Left ventricle myocardium inferior (tissue), 1 donor: ENCODE measurements at regions not wholly inside any gene's neighbourhood (a gene's known extent, or its start where the extent isn't known, plus 50 kb on each side); places are given as distances from the start of the nearest gene placed in this dataset.

Source experiments
- DNase-seq: peaks from one replicate; pipeline ENCODE4 v3.0.0-alpha.2; 2020
- H3K27ac ChIP-seq: fragments of 200-600 bp; replicated peaks from 2 replicates; pipeline ENCODE4 v1.8.0; 2021
- H3K27me3 ChIP-seq: fragments of 200-600 bp; 2 replicates; pipeline ENCODE4 v1.8.0; 2021; ENCODE audit warnings: low read depth
- H3K36me3 ChIP-seq: fragments of 200-600 bp; 2 replicates; pipeline ENCODE4 v1.8.0; 2021
- H3K4me1 ChIP-seq: fragments of 200-600 bp; 2 replicates; pipeline ENCODE4 v1.8.0; 2021
- H3K4me3 ChIP-seq: fragments of 200-600 bp; 2 replicates; pipeline ENCODE4 v1.8.0; 2021; ENCODE audit warnings: mild to moderate bottlenecking, moderate library complexity
- H3K9me3 ChIP-seq: fragments of 200-600 bp; replicated peaks from 2 replicates; pipeline ENCODE4 v1.8.0; 2021
- intact Hi-C: fragments of 100-400 bp; cut with micrococcal nuclease; formaldehyde crosslinking; loops from one replicate; pipeline ENCODE4 v1.11.0; 2022
- TF ChIP-seq, protein P1 (sequence below): fragments of 200-600 bp; IDR thresholded peaks from 2 replicates; pipeline ENCODE4 v1.8.0; 2021; ENCODE audit warnings: antibody characterized with exemption, mild to moderate bottlenecking, borderline replicate concordance
- donor health status: DM: no; HTN: yes; CAD: no; lungs with severe emphysema.

DNA sequence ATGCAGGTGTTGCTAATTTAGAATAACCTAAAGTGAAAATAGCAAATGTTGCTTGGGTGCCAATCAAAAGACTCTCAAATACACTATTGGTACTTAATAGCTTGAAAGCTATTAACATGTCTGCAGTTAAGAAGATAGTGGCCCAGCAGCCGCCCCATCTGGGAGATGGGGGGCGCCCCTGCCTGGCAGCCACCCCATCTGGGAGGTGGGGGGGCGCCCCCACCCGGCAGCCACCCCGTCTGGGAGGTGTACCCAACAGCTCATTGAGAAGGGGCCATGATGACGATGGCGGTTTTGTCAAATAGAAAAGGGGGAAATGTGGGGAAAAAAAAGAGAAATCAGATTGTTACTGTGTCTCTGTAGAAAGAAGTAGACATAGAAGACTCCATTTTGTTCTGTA is 923.1 kb upstream of the MDGA2 start:
- H3K4me1 ChIP-seq = no peaks in the 10 kb centered on the region
- H3K4me3 ChIP-seq = no peak overlapping the region
- TF ChIP-seq, protein P1, sequence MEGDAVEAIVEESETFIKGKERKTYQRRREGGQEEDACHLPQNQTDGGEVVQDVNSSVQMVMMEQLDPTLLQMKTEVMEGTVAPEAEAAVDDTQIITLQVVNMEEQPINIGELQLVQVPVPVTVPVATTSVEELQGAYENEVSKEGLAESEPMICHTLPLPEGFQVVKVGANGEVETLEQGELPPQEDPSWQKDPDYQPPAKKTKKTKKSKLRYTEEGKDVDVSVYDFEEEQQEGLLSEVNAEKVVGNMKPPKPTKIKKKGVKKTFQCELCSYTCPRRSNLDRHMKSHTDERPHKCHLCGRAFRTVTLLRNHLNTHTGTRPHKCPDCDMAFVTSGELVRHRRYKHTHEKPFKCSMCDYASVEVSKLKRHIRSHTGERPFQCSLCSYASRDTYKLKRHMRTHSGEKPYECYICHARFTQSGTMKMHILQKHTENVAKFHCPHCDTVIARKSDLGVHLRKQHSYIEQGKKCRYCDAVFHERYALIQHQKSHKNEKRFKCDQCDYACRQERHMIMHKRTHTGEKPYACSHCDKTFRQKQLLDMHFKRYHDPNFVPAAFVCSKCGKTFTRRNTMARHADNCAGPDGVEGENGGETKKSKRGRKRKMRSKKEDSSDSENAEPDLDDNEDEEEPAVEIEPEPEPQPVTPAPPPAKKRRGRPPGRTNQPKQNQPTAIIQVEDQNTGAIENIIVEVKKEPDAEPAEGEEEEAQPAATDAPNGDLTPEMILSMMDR = no peak
- H3K27me3 ChIP-seq = no peaks in the 10 kb centered on the region
- no peaks in the 10 kb centered on the region for H3K36me3 ChIP-seq
- intact Hi-C loops = no loop called here
- no peak overlapping the region for H3K27ac ChIP-seq
- no peak for DNase-seq
- peaks cover 4% of the 10 kb centered on the region for H3K9me3 ChIP-seq

DNA sequence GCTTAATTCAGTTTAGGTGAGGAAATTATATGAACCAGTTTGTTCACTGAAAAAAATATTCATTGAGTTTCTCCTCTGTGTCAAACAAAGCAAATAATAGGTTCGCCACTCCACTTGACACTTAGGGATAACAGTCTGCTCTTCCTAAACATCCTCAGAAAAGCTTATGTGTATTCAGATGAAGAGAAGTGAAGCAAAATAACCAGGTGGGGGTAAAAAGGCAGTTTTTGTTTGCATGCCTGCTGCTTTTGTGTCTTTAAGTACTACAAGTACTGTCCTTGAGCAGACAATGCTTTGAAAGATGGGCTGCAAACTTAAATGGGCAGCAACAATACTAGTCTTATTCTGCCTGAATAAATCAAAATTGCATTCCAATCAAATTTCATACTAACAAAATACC is 910.7 kb upstream of the MDGA2 start:
- no peaks in the 10 kb centered on the region for H3K4me1 ChIP-seq
- TF ChIP-seq, protein P1 = no peak
- intact Hi-C loops = no loop called here
- no peaks in the 10 kb centered on the region for H3K9me3 ChIP-seq
- H3K36me3 ChIP-seq = no peaks in the 10 kb centered on the region
- no peak for DNase-seq
- no peak overlapping the region for H3K4me3 ChIP-seq
- H3K27me3 ChIP-seq = no peaks in the 10 kb centered on the region
- H3K27ac ChIP-seq = no peak overlapping the region

DNA sequence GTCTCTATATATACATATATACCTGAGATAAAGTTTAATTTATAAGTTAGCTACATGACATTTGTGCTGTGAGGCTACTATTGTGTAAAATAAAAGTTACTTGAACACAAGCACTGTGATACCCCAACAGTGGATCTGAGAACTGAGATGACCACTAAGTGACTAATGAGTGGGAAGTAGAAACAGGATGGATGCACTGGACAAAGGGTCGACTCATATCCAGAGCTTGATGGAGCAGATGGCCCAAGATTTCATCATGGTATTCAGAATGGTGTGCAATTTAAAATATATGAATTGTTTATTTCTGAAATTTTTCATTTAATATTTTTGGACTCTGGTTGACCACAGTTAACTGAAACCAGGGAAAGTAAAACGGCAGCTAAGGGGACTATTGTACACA is 908.6 kb upstream of the MDGA2 start:
- TF ChIP-seq, protein P1 = no peak
- Histone ChIP-seq H3K4me3 (no peak overlapping the region), H3K4me1 (no peaks in the 10 kb centered on the region), H3K27me3 (no peaks in the 10 kb centered on the region), H3K36me3 (no peaks in the 10 kb centered on the region), H3K9me3 (no peaks in the 10 kb centered on the region), H3K27ac (no peak overlapping the region)
- intact Hi-C loops = no loop called here
- no peak for DNase-seq

DNA sequence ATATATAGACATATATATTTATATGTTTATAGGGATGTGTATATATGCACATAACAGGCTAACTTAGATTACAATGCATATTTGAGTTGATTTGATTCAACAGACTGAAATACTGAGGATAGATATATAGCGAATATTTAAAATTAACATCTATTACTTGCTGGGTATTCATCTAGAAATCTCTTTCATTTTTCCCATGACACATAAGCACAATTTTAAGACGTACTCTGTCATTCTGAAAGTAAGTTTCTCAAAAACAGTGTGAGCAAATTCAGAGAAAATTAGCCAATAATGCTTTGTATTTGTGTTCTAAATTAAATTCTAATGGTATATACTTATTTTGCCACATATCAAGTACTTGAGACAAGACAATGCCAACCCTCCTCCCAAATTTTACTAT is 907.5 kb upstream of the MDGA2 start:
- H3K36me3 ChIP-seq = no peaks in the 10 kb centered on the region
- H3K4me3 ChIP-seq = no peak overlapping the region
- no peaks in the 10 kb centered on the region for H3K9me3 ChIP-seq
- H3K27me3 ChIP-seq = no peaks in the 10 kb centered on the region
- H3K27ac ChIP-seq = no peak overlapping the region
- intact Hi-C loops = no loop called here
- H3K4me1 ChIP-seq = no peaks in the 10 kb centered on the region
- no peak for DNase-seq
- TF ChIP-seq, protein P1 = no peak

DNA sequence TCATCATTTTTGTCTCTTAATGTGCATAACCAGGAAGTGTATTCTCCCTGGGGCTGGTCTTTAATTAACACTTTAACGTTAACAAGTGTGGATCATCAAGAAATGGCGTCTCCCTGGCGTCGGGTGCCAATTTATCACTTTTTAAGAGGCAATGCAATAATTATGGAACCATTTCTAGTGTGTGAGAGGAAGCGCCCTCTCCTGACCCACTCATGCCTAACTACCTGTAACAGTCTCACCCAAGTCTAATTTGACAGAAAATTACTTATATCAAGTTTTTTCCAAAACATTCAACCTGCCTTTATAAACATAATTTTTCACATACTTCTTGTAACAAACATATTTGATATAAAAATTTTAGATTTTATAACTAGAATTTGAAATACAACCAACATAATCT is 905.3 kb upstream of the MDGA2 start:
- Histone ChIP-seq H3K9me3 (no peaks in the 10 kb centered on the region), H3K27ac (no peak overlapping the region), H3K36me3 (no peaks in the 10 kb centered on the region), H3K27me3 (no peaks in the 10 kb centered on the region), H3K4me3 (no peak overlapping the region), H3K4me1 (no peaks in the 10 kb centered on the region)
- intact Hi-C loops = no loop called here
- DNase-seq = no peak
- TF ChIP-seq, protein P1 = no peak

DNA sequence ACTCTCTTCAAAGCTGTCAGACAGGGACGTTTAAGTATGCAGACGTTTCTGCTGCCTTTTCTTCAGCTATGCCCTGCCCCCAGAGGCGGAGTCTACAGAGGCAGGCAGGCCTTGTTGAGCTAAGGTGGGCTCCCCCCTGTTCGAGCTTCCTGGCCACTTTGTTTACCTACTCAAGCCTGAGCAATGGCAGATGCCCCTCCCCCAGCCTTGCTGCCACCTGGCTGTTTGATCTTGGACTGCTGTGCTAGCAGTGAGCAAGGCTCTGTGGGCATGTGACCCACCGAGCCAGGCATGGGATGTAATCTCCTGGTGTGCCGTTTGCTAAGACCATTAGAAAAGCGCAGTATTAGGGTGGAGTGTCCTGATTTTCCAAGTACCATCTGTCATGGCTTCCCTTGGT is 900.4 kb upstream of the MDGA2 start:
- intact Hi-C loops = no loop called here
- no peak for DNase-seq
- Histone ChIP-seq H3K4me1 (no peaks in the 10 kb centered on the region), H3K36me3 (no peaks in the 10 kb centered on the region), H3K4me3 (no peak overlapping the region), H3K27me3 (no peaks in the 10 kb centered on the region), H3K27ac (no peak overlapping the region), H3K9me3 (peaks cover 15% of the 10 kb centered on the region)
- TF ChIP-seq, protein P1 = no peak
